Thyroid gland (tissue), 4 donors: ENCODE measurements at regions not wholly inside any gene's neighbourhood (a gene's known extent, or its start where the extent isn't known, plus 50 kb on each side); places are given as distances from the start of the nearest gene placed in this dataset.
"Not testable (repeated sequence)": the region's sequence is repeated elsewhere in the genome, so short reads cannot be mapped to it uniquely, and the experiment has no call there.

Source experiments
- DNase-seq, 2 donors: peaks; one replicate each; pipeline ENCODE4 v3.0.0-alpha.2; 2019
- H3K27ac ChIP-seq, 3 donors: fragments of 200-600 bp; sonication (generic); 1 replicate in 2 of 3; 2 replicates in 1 of 3; pipeline ENCODE4 v1.5.1; 2016 to 2019; ENCODE audit warnings: mild to moderate bottlenecking in 1 of 3, moderate library complexity in 1 of 3
- H3K27me3 ChIP-seq: fragments of 200-600 bp; sonication (generic); one replicate; pipeline ENCODE4 v1.5.1; 2019
- H3K36me3 ChIP-seq, 2 donors: fragments of 200-600 bp; sonication (generic); one replicate each; pipeline ENCODE4 v1.5.1; 2016 to 2019
- H3K4me1 ChIP-seq, 2 donors: fragments of 200-600 bp; sonication (generic); one replicate each; pipeline ENCODE4 v1.5.1; 2017 to 2019
- H3K4me3 ChIP-seq, 3 donors: fragments of 200-600 bp; sonication (generic); replicated peaks in 1 of 3; 1 replicate in 2 of 3; 2 replicates in 1 of 3; pipeline ENCODE4 v1.5.1; 2016; ENCODE audit warnings: mild to moderate bottlenecking in 1 of 3
- H3K9me3 ChIP-seq: fragments of 200-600 bp; sonication (generic); one replicate; pipeline ENCODE4 v1.5.1; 2017
- POLR2A ChIP-seq, 2 donors: fragments of 450-650 bp; IDR thresholded peaks; one replicate each; pipeline ENCODE4 v1.6.1; 2017; ENCODE audit warnings: antibody characterized with exemption in 2 of 2, mild to moderate bottlenecking in 2 of 2, moderate library complexity in 1 of 2
- WGBS, 2 donors: methylation state at CpG; one replicate each; pipeline ENCODE4 v1.1.5; 2017; 5-methylcytosine and 5-hydroxymethylcytosine counted together
- intact Hi-C: fragments of 100-400 bp; cut with DNase I; formaldehyde crosslinking; loops from one replicate; pipeline ENCODE4 v1.15.1; 2023
- TF ChIP-seq, protein P1 (sequence below), 6 experiments: fragments of 200-600 bp in 3 of 6; fragments of 450-650 bp in 3 of 6; sonication (generic) in 3 of 6; IDR thresholded peaks; one replicate each; pipeline ENCODE4 v1.5.1; 2016 to 2019; ENCODE audit warnings: antibody characterized with exemption in 6 of 6, mild to moderate bottlenecking in 2 of 6, inconsistent platforms in 1 of 6, moderate library complexity in 1 of 6

DNA sequence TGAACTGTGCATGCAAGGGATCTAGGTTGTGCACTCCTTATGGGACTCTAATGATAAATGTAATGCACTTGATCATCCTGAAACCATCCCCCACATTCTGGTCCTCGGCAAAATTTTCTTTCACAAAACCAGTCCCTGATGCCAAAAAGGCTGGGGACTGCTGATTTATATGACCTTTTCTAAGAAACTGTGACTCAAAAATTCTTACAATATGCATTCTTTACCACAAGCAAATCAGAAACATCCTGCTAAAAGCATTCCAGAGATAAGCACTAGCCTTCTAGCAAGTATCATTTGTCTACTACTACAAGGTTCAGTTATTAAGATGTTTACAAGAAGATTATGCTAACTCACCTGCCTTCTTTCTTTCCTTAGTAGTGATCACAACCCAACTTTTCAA lies 166.5 kb upstream of the PCDH7 start:
- 46 to 48% methylated on average over 1 of the region's 1 CpG for WGBS, 2 donors

DNA sequence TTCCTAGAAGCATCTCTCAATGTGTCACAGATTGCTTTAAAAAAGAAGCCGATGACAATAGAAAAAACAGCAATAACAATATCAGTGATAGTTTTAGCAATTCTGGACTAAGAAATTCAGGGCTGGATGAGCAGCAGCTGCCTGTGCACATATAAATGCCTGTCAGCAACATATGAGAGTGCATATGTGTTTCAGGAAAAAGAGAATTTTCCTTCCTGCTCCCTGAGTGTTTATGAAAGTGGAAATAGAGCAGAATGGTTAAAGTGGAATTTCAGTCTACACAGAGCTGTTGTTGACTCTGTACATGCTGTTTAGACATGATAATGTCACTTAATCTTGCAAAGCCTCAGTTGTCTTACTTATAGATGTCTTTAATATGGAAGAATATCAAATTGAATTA lies 164.4 kb upstream of the PCDH7 start:
- no peaks in the 10 kb centered on the region for H3K36me3 ChIP-seq
- no peaks in the 10 kb centered on the region for H3K27me3 ChIP-seq
- no peak overlapping the region for H3K27ac ChIP-seq
- WGBS, 2 donors, result 86 to 88% methylated on average over 1 of the region's 1 CpG
- no peak for DNase-seq
- no peak for TF ChIP-seq POLR2A (IDR thresholded peaks at IDR 0.05)
- TF ChIP-seq, protein P1, sequence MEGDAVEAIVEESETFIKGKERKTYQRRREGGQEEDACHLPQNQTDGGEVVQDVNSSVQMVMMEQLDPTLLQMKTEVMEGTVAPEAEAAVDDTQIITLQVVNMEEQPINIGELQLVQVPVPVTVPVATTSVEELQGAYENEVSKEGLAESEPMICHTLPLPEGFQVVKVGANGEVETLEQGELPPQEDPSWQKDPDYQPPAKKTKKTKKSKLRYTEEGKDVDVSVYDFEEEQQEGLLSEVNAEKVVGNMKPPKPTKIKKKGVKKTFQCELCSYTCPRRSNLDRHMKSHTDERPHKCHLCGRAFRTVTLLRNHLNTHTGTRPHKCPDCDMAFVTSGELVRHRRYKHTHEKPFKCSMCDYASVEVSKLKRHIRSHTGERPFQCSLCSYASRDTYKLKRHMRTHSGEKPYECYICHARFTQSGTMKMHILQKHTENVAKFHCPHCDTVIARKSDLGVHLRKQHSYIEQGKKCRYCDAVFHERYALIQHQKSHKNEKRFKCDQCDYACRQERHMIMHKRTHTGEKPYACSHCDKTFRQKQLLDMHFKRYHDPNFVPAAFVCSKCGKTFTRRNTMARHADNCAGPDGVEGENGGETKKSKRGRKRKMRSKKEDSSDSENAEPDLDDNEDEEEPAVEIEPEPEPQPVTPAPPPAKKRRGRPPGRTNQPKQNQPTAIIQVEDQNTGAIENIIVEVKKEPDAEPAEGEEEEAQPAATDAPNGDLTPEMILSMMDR (IDR thresholded peaks at IDR 0.05), result no peak
- H3K9me3 ChIP-seq, result no peaks in the 10 kb centered on the region
- no peak overlapping the region for H3K4me3 ChIP-seq
- no peaks in the 10 kb centered on the region for H3K4me1 ChIP-seq
- intact Hi-C loops, result no loop called here

More for the DNA sequence above, 166.5 kb upstream of the PCDH7 start:
- intact Hi-C loops, result no loop called here
- Histone ChIP-seq H3K4me3 (no peak overlapping the region), H3K4me1 (no peaks in the 10 kb centered on the region), H3K27ac (no peak overlapping the region), H3K27me3 (no peaks in the 10 kb centered on the region), H3K36me3 (no peaks in the 10 kb centered on the region), H3K9me3 (no peaks in the 10 kb centered on the region)
- no peak for DNase-seq
- TF ChIP-seq, protein P1 (IDR thresholded peaks at IDR 0.05), result no peak
- no peak for TF ChIP-seq POLR2A (IDR thresholded peaks at IDR 0.05)

DNA sequence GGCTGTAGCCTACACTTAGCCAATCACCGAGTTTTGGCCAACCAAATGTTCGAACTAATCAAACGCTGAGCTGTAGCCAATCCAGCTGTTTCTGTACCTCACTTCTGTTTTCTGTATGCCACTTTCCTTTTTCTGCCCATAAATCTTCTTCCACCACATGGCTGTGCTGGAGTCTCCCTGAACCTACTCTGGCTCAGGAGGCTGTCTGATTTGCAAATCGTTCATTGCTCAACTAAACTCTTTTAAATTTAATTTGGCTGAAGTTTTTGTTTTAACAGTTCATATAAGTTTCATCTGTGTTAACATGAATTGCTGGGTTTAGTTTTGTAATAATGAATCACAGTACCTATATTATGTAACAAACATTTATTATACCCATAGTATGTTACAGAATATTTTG lies 160.7 kb upstream of the PCDH7 start:
- H3K4me1 ChIP-seq, result no peaks in the 10 kb centered on the region
- TF ChIP-seq, protein P1 (IDR thresholded peaks at IDR 0.05), result no peak
- no peak for TF ChIP-seq POLR2A (IDR thresholded peaks at IDR 0.05)
- no peak overlapping the region for H3K4me3 ChIP-seq
- no peak overlapping the region for H3K27ac ChIP-seq
- H3K27me3 ChIP-seq, result no peaks in the 10 kb centered on the region
- WGBS, 2 donors, result 80 to 83% methylated on average over 4 of the region's 4 CpGs
- intact Hi-C loops, result no loop called here
- no peak for DNase-seq
- H3K36me3 ChIP-seq, result no peaks in the 10 kb centered on the region
- H3K9me3 ChIP-seq, result no peaks in the 10 kb centered on the region

DNA sequence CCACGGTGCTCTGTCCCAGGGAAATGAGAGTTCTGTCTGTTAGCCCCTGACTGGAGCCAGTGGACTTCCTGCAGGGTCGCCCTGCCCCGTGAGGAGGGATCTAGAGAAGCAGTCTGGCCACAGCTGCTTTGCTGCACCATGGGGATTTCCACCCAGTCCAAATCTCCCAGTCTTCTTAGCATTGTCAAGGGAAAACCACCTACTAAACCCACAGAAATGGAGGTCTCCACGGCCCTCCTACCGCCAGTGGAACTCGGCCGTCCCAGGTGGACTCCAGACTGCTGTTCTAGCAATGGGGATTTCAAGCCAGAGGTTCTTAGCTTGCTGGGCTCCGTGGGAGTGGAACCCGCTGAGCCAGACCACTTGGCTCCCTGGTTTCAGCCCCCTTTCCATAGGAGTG lies 133.3 kb upstream of the PCDH7 start:
- no peaks in the 10 kb centered on the region for H3K4me1 ChIP-seq
- no peak overlapping the region for H3K27ac ChIP-seq
- TF ChIP-seq, protein P1 (IDR thresholded peaks at IDR 0.05), result no peak
- intact Hi-C loops, result no loop called here
- 83 to 95% methylated on average over 7 to 9 of the region's 9 CpGs for WGBS, 2 donors
- no peaks in the 10 kb centered on the region for H3K9me3 ChIP-seq
- DNase-seq, result no peak
- no peaks in the 10 kb centered on the region for H3K36me3 ChIP-seq
- no peak overlapping the region for H3K4me3 ChIP-seq
- H3K27me3 ChIP-seq, result no peaks in the 10 kb centered on the region

DNA sequence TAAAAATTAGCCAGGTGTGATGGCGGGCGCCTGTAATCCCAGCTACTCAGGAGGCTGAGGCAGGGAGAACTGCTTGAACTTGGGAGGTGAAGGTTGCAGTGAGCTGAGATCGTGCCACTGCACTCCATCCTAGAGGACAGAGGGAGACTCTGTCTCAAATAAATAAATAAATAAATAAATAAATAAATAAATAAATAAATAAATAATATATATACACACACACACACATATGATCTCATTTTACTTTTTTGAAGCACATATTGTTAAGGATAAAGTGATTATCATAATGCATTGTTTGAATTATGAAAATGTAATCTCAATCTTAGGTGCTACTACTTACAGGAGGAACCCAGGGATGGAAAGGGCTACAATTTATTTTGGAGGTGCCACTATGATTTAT lies 130.5 kb upstream of the PCDH7 start:
- H3K27ac ChIP-seq, intact Hi-C loops, H3K27me3 ChIP-seq, H3K36me3 ChIP-seq, H3K4me3 ChIP-seq, H3K9me3 ChIP-seq, DNase-seq, H3K4me1 ChIP-seq: not testable (repeated sequence)
- 91 to 95% methylated on average over 3 of the region's 3 CpGs for WGBS, 2 donors
